ENCODE measurements at regions not wholly inside any gene's neighbourhood (a gene's known extent, or its start where the extent isn't known, plus 50 kb on each side); places are given as distances from the start of the nearest gene placed in this dataset.

- TF ChIP-seq CDX4 (CRISPR knock-in tag; IDR thresholded peaks at IDR 0.05; ENCODE audit: borderline replicate concordance) (no peak), AFF4 (CRISPR knock-in tag; IDR thresholded peaks at IDR 0.05; ENCODE audit: borderline replicate concordance) (no peak), PREB (CRISPR knock-in tag; IDR thresholded peaks at IDR 0.05; ENCODE audit: borderline replicate concordance) (no peak), ATF3 (CRISPR knock-in tag; conservative IDR thresholded peaks at IDR 0.05) (no peak), FOXP4 (CRISPR knock-in tag; IDR thresholded peaks at IDR 0.05) (no peak)
Observed at GRCh38 chr6:22751223-22751622, 181.9 kb downstream of the HDGFL1 start (continued).

- ChIA-PET POLR2A (no interaction called here), CTCF (no interaction called here)
- no peaks in the 10 kb centered on the region for H3K9me3 Mint-ChIP-seq
- DNase-seq (ENCODE audit: low spot score) (no peak), ATAC-seq (no peak)
- H3K4me1 Mint-ChIP-seq: peaks cover 13% of the 10 kb centered on the region
- no peaks in the 10 kb centered on the region for H3K36me3 Mint-ChIP-seq
- H3K27ac Mint-ChIP-seq: no peak overlapping the region
- no peaks in the 10 kb centered on the region; the same call in 1 of the 2 replicates for H3K27me3 Mint-ChIP-seq (ENCODE audit: low read depth)
- H3K4me3 Mint-ChIP-seq: no peak overlapping the region
- no peak for TF ChIP-seq SOX15 (CRISPR knock-in tag; IDR thresholded peaks at IDR 0.05)
- no peak for TF ChIP-seq E2F4 (CRISPR knock-in tag; IDR thresholded peaks at IDR 0.05; ENCODE audit: borderline replicate concordance, low read depth)
- no peak for TF ChIP-seq ETV6 (CRISPR knock-in tag; IDR thresholded peaks at IDR 0.05)
- no peak for TF ChIP-seq FOXP1 (CRISPR knock-in tag; IDR thresholded peaks at IDR 0.05; ENCODE audit: borderline replicate concordance)
- no peak for TF ChIP-seq ZNF263 (CRISPR knock-in tag; IDR thresholded peaks at IDR 0.05; ENCODE audit: low read depth)
- no peak for TF ChIP-seq ZNF532 (CRISPR knock-in tag; IDR thresholded peaks at IDR 0.05; ENCODE audit: borderline replicate concordance)
- no peak for TF ChIP-seq ATF6 (CRISPR knock-in tag; IDR thresholded peaks at IDR 0.05)
- no peak for TF ChIP-seq MXD4 (CRISPR knock-in tag; IDR thresholded peaks at IDR 0.05; ENCODE audit: borderline replicate concordance)
- TF ChIP-seq NR3C1 (CRISPR knock-in tag; conservative IDR thresholded peaks at IDR 0.05; ENCODE audit: low read depth): no peak
- TF ChIP-seq JAZF1 (CRISPR knock-in tag; IDR thresholded peaks at IDR 0.05): no peak
- no peak for TF ChIP-seq TP53 (CRISPR knock-in tag; IDR thresholded peaks at IDR 0.05)
Observed at GRCh38 chr6:22752522-22752921, 183.2 kb downstream of the HDGFL1 start.
